ENCODE measurements at regions not wholly inside any gene's neighbourhood (a gene's known extent, or its start where the extent isn't known, plus 50 kb on each side); places are given as distances from the start of the nearest gene placed in this dataset.

DNA sequence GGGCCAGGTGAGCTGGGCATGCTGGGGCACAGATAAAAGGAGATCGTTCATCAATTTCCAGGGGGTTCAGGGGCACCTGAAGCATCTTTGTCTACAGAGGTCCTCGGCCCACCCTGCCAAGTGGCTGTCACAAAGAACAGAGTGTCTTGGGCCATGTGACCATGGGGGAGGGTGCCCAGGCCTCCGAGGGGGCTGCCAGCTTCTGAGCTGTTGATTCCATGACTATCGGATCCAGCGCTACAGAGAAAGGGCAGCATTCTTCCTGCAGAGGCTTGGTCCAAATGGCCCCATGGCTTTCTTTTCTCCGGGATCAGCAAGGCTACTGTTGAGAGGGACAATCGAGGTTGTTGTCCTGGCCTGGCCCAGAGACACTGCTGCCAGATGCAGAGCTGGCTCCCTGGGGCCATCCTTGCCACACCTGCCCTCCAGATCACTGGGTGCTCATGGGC, 289.2 kb downstream of the ZSWIM6 start (continued):
- TF ChIP-seq SP2 (IDR thresholded peaks at IDR 0.05; ENCODE audit: low read length), result no peak
- TF ChIP-seq SUZ12 (IDR thresholded peaks at IDR 0.05; ENCODE audit: low read length), result no peak
- no peak for TF ChIP-seq YY1 (IDR thresholded peaks at IDR 0.05; ENCODE audit: low read depth, low read length)
- no peak for TF ChIP-seq SIRT6 (IDR thresholded peaks at IDR 0.05; ENCODE audit: low read length)
- no peak for TF ChIP-seq ASH2L (IDR thresholded peaks at IDR 0.05; ENCODE audit: low read length)
- TF ChIP-seq NRF1 (IDR thresholded peaks at IDR 0.05; ENCODE audit: low read depth, low read length), result no peak
- no peak for TF ChIP-seq SIX5 (IDR thresholded peaks at IDR 0.05; ENCODE audit: low read depth, low read length)
- TF ChIP-seq RFX5 (IDR thresholded peaks at IDR 0.05; ENCODE audit: borderline replicate concordance, low read depth, low read length), result no peak
